ENCODE measurements at regions not wholly inside any gene's neighbourhood (a gene's known extent, or its start where the extent isn't known, plus 50 kb on each side); places are given as distances from the start of the nearest gene placed in this dataset.
"Not testable (repeated sequence)": the region's sequence is repeated elsewhere in the genome, so short reads cannot be mapped to it uniquely, and the experiment has no call there.

GRCh38 chr3:27661797-27662196, 60.3 kb downstream of the EOMES start:
- DNase-seq, result no peak

- peak; percentile 34 for DNase-seq
Measured at GRCh38 chr3:27659279-27660021, 62.7 kb downstream of the EOMES start.

- DNase-seq, result no peak
Measured at GRCh38 chr3:27658741-27659140, 63.4 kb downstream of the EOMES start.

DNA sequence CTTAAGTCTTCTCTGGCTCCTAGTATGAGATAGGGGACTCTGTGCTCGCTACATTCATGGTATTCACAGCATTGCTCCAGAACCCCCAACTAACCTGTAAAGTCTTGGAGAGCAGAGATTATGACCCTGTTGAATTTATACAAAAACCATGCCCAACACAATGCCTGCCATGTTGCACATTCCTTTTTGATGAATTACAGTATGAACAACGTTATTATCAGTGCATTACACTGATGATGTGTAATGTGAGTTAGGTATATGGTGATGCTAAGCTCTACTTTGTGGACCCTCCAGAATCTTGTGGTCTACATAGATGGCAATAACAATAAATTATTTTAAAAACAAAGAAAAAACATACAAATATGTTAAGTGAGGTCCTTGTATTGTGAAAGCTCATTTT, 64.3 kb downstream of the EOMES start:
- DNase-seq, result no peak

DNA sequence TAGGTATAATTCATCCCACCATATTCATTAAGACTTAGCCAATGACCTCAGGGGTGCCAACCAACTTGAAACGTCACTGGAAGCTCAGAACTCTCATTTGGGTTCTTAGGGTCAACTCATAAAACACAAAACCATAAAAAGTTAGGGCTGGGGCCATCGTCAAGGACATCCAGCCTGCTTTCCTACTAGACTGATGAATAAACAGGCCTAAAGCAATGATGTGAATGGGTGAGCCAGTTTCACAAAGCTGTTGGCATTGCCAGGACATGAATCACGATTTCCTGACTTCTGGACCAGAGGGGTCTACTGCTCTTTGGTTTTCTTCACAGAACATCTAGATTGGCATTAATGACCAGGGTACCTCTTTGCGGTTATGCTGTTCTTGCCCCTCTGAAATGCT, 64.7 kb downstream of the EOMES start:
- no peak for DNase-seq

DNA sequence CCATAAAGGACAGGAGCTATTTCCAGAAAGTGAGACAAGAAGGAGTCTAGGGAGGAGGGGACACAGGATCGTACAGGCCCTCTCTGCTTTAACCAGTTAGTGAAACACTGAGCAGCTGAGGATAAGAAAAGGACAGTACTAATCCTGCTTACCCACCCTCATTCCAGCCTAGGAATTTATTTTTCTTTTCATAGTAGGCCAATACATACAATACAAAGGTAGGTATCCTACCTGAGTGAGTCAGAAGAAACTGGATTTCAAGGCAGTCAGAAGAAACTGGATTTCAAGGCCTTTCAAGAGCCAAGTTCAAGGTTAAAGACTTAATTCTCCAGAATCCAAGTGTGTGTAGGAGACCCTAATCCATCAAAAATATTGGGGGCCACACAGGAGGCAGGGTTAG, 65.3 kb downstream of the EOMES start:
- no peak for DNase-seq

GRCh38 chr3:27655547-27655946, 66.6 kb downstream of the EOMES start:
- no peak for DNase-seq

GRCh38 chr3:27653803-27654558, 68.1 kb downstream of the EOMES start:
- DNase-seq, result no peak

GRCh38 chr3:27649277-27649676, 72.8 kb downstream of the EOMES start:
- no peak for DNase-seq

- no peak for DNase-seq
Measured at GRCh38 chr3:27646896-27647295, 75.2 kb downstream of the EOMES start.

DNA sequence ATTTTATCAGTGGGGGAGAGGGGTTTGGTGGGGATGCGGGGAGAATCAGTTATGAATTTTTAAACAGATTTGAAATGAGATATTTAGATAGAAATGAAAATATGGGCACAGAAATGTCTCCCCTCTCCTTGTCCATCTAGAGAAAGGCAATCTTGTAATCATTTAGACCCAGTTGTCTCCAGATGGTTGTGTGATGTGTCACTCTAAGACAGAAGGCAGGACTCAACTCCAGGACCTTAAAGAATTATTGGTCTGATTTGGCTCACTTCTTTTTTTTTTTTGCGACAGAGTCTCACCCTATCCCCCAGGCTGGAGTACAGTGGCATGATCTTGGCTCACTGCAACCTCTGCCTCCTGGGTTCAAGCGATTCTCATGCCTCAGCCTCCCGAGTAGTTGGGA, 77.2 kb downstream of the EOMES start:
- DNase-seq, result no peak

DNA sequence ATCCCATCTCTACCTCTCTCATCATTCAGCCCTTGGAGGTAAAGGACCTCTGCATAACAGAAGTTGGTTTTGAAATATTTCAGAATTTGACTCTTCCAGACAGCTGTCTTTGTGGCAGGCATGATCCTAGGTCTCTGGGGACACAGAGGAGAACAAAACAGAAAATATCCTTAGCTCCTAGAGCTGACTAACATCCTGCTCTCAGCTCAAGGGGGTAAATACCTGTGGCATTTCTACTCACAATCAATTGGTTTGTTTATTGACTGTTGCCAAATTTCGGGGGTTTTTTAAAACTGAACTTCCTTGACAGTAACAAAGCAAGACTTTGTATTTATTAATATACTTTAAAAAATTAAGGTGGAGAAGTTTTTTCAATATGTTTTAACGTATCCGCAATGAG, 78.8 kb downstream of the EOMES start:
- DNase-seq, result no peak

DNA sequence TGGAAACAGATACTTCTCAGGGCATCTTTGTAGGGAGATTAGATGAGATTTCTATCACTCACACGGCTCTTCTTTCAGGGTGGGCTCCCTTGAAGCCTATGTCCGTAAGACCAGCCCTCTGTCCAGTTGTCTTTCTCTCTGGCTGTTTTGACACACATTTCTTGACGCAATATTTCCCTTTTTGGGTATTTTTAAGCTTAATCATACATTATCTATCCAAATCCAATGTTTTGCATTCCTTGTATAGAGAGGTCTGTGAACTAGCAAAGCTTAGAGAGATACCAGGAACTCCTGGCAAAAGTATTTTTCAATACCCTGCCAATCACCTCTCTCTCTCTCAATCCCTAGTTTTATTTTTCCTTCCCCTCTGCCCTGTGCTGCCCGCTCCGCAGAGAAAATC, 79.3 kb downstream of the EOMES start:
- no peak for DNase-seq

DNA sequence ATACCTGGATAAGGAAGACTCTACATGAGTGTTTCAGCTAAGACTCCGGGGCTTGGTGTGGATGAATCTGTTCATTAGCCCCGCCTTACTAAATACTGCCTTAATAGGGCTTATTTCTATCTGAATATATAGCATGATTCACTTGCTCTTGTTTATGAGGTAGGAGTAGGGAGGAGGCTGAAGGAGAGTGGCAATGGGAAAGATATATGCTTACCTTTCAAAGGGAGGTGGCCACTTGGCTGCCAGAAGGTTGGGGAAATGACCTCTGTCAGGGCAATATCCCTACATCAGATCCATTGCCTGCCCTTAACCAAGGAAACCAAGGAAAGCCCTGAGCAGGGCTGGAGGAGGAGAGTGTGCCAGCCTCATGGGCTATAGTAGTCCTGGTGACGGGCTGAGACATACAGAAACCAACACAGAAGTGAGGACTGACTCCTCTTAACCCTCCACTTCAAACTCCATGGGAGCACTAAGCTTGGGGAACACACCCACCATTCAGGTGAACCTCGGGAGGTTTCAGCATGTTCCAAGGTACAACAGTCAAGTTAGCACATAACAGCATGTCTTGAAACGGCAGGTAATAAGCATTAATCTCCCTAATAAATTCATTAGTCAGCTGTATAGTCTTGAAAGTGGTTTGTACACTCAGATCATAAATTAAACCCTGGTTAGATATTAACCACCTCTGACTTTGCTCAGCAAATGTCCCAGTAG, 80.1 kb downstream of the EOMES start:
- DNase-seq, result no peak

DNA sequence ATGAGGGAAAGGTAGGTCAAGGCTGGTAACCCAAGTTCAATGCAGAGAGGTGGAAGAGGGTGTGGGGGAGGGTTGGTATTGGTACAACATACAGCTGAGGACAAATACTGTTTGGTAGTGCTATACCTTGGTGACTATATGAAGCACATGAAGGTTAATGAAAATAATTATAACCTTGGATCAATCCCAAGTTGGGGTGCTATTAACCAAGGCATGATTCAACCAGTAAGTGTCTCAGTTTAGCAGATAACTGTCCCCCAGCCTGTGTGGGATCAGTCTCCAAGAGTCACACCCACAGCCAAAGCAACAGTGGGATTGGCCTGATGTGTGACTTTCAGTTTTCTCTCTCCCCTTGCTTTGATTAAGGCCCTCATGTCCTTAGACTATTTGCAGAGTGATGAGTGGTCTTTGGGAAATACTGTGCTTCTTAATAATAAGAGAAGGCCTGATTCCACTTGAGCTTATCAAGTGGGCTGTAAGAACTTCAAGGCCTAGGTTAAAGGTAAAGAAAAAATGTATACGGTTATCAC, 80.8 kb downstream of the EOMES start:
- DNase-seq, result no peak

DNA sequence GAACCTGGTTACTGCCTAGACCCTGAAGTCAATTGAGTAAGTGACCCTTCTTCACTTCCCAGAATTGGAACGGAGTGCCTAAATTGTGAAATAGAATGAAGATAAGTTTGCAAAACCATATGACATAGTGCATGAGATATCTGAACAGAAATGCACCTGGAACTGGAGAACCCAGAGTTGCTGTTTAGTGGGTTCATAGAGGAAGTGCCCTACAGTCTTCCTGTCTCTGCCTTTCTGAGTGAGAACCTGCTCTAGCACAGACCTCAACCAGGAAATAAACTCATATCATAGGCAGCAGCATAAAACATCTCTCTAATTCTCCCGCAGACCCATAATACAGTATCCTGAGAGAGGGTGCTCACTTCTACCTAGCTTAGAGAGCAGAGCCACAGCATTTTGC, 82.9 kb downstream of the EOMES start:
- DNase-seq, result no peak

- DNase-seq, result no peak
Measured at GRCh38 chr3:27638594-27638993, 83.5 kb downstream of the EOMES start.

DNA sequence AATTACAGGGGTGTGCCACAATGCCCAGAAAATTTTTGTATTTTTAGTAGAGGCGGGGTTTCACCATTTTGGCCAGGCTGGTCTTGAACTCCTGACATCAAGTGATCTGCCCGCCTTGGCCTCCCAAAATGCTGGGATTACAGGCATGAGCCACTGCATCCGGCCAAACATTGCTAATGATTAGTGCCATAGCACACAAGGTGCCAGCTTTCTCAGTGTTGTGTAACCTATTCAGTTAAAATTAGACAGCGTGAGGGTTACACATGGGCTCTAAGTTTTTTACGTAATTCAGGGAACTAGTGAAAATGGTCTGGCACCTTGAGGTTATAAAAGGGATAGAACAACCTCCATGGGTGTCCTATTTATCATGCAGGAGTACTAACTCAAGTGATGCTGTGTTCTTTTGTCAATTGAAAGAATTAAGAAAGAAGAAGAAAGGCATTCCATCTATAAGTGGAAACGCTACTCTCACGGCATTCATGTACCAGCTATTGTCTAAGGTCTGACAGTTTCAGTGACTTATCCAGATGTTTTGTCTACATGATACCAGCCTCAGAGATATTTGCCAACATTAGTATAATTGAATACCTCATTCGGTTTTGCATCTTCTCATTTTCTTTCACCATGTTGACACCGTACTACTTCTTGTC, 84.7 kb downstream of the EOMES start:
- DNase-seq, result no peak

GRCh38 chr3:27635006-27635405, 87.1 kb downstream of the EOMES start:
- not testable (repeated sequence) for DNase-seq

DNA sequence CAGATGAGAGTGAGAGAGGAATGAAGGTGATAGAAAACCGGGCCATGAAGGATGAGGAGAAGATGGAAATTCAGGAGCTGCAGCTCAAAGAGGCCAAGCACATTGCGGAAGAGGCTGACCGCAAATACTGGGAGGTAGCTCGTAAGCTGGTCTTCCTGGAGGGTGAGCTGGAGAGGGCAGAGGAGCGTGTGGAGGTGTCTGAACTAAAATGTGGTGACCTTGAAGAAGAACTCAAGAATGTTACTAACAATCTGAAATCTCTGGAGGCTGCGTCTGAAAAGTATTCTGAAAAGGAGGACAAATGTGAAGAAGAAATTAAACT, 88.9 kb downstream of the EOMES start:
- no peak for DNase-seq

- DNase-seq, result peak; percentile 48
Measured at GRCh38 chr3:27632431-27633223, 89.5 kb downstream of the EOMES start.

- no peak for DNase-seq
Measured at GRCh38 chr3:27630885-27631284, 91.2 kb downstream of the EOMES start.
